GM23338 (cell line): ENCODE measurements at regions not wholly inside any gene's neighbourhood (a gene's known extent, or its start where the extent isn't known, plus 50 kb on each side); places are given as distances from the start of the nearest gene placed in this dataset.

Source experiments
- ATAC-seq: fragments of 200-7000 bp; cut with Tn5 transposase; 3 replicates; pipeline ENCODE4 v1.9.1; 2020
- DNase-seq: peaks from one replicate; pipeline ENCODE4 v3.0.0-alpha.2; 2015; ENCODE audit warnings: low spot score
- H2AFZ ChIP-seq: fragments of 200-600 bp; sonication (generic); 2 replicates; pipeline ENCODE4 v1.8.0; 2016; ENCODE audit warnings: antibody characterized with exemption, mild to moderate bottlenecking, moderate library complexity
- H3F3A ChIP-seq: fragments of 200-600 bp; sonication (generic); replicated peaks from 2 replicates; pipeline ENCODE4 v1.8.0; 2017; ENCODE audit warnings: antibody characterized with exemption, mixed run types, low read depth
- H3K27ac ChIP-seq: fragments of 200-600 bp; sonication (generic); 2 replicates; pipeline ENCODE4 v1.6.1; 2016; ENCODE audit warnings: low read depth
- H3K27me3 ChIP-seq: fragments of 200-600 bp; sonication (generic); 2 replicates; pipeline ENCODE4 v1.8.0; 2016; ENCODE audit warnings: mild to moderate bottlenecking, mixed run types, moderate library complexity; ENCODE audit not compliant: insufficient read depth
- H3K36me3 ChIP-seq: fragments of 200-600 bp; sonication (generic); 2 replicates; pipeline ENCODE4 v1.8.0; 2016; ENCODE audit warnings: mild to moderate bottlenecking; ENCODE audit not compliant: insufficient read depth
- H3K4me1 ChIP-seq: fragments of 200-600 bp; sonication (generic); 2 replicates; pipeline ENCODE4 v1.8.0; 2016; ENCODE audit warnings: mild to moderate bottlenecking, moderate library complexity; ENCODE audit not compliant: insufficient read depth
- H3K4me2 ChIP-seq: fragments of 200-600 bp; sonication (generic); 2 replicates; pipeline ENCODE4 v1.7.1; 2017; ENCODE audit warnings: mixed run types
- H3K4me3 ChIP-seq: fragments of 200-600 bp; sonication (generic); 2 replicates; pipeline ENCODE4 v1.6.1; 2016; ENCODE audit warnings: mixed run types
- H3K79me2 ChIP-seq: fragments of 200-600 bp; sonication (generic); replicated peaks from 2 replicates; pipeline ENCODE4 v1.8.0; 2017; ENCODE audit warnings: mild to moderate bottlenecking; ENCODE audit not compliant: insufficient read depth
- H3K9me2 ChIP-seq: fragments of 200-600 bp; sonication (generic); 2 replicates; pipeline ENCODE4 v1.8.0; 2017; ENCODE audit not compliant: insufficient read depth
- H4K20me1 ChIP-seq: fragments of 200-600 bp; sonication (generic); replicated peaks from 2 replicates; pipeline ENCODE4 v1.8.0; 2017; ENCODE audit warnings: mild to moderate bottlenecking; ENCODE audit not compliant: insufficient read depth
- H3K27ac Mint-ChIP-seq: 2 replicates; pipeline ENCODE4 v1.8.0; 2020; ENCODE audit warnings: inconsistent platforms, mild to moderate bottlenecking, moderate library complexity, mixed read lengths
- H3K27me3 Mint-ChIP-seq: 3 replicates; pipeline ENCODE4 v1.8.0; 2022; ENCODE audit warnings: low read depth, mild to moderate bottlenecking, moderate library complexity, mixed read lengths, inconsistent platforms; ENCODE audit not compliant: insufficient read depth, poor library complexity
- H3K36me3 Mint-ChIP-seq: 3 replicates; pipeline ENCODE4 v1.8.0; 2021; ENCODE audit warnings: low read depth, mild to moderate bottlenecking, inconsistent platforms, moderate library complexity, mixed read lengths
- H3K4me1 Mint-ChIP-seq: 3 replicates; pipeline ENCODE4 v1.8.0; 2020; ENCODE audit warnings: mild to moderate bottlenecking, inconsistent platforms, mixed read lengths
- H3K4me3 Mint-ChIP-seq: 3 replicates; pipeline ENCODE4 v1.8.0; 2021; ENCODE audit warnings: moderate library complexity, mild to moderate bottlenecking, inconsistent platforms, mixed read lengths
- H3K9me3 Mint-ChIP-seq: 3 replicates; pipeline ENCODE4 v1.8.0; 2020; ENCODE audit warnings: moderate library complexity, mild to moderate bottlenecking, inconsistent platforms, mixed read lengths
- EZH2 ChIP-seq: fragments of 200-600 bp; sonication (generic); IDR thresholded peaks from one replicate; pipeline ENCODE4 v1.8.0; 2017; ENCODE audit warnings: antibody characterized with exemption, mild to moderate bottlenecking, low read depth; ENCODE audit not compliant: unreplicated experiment
- EZH2phosphoT487 ChIP-seq: fragments of 200-600 bp; sonication (generic); IDR thresholded peaks from one replicate; pipeline ENCODE4 v1.8.1; 2018; ENCODE audit warnings: antibody characterized with exemption; ENCODE audit not compliant: unreplicated experiment
- JUNB ChIP-seq: IDR thresholded peaks from one replicate; pipeline ENCODE4 v1.6.1; 2016; ENCODE audit warnings: antibody characterized with exemption; ENCODE audit not compliant: unreplicated experiment
- NANOG ChIP-seq: IDR thresholded peaks from 2 replicates; pipeline ENCODE4 v1.6.1; 2016; ENCODE audit warnings: antibody characterized with exemption, borderline replicate concordance
- POLR2AphosphoS5 ChIP-seq: IDR thresholded peaks from 2 replicates; pipeline ENCODE4 v1.6.1; 2016; ENCODE audit warnings: antibody characterized with exemption, low read depth
- STAT1 ChIP-seq: IDR thresholded peaks from one replicate; pipeline ENCODE4 v1.6.1; 2016; ENCODE audit warnings: antibody characterized with exemption; ENCODE audit not compliant: unreplicated experiment
- ZNF114 ChIP-seq: fragments of 250-450 bp; sonication (Bioruptor Pico); IDR thresholded peaks from 2 replicates; pipeline ENCODE4 v1.5.0; 2020; ENCODE audit warnings: mild to moderate bottlenecking, moderate library complexity
- ZNF331 ChIP-seq: fragments of 250-450 bp; sonication (Bioruptor Pico); IDR thresholded peaks from 2 replicates; pipeline ENCODE4 v1.5.0; 2020; ENCODE audit warnings: low read depth, mild to moderate bottlenecking, moderate library complexity
- TF ChIP-seq, protein P1 (sequence below): IDR thresholded peaks from one replicate; pipeline ENCODE4 v1.6.1; 2018; ENCODE audit warnings: antibody characterized with exemption; ENCODE audit not compliant: unreplicated experiment
- TF ChIP-seq, protein P2 (sequence below), 2 experiments: fragments of 200-600 bp in 1 of 2; sonication (generic) in 1 of 2; conservative IDR thresholded peaks; 2 replicates each; pipeline versions ENCODE4 v1.5.1 to v1.6.1; 2016 to 2017; ENCODE audit warnings: antibody characterized with exemption in 2 of 2, low read depth in 2 of 2, mild to moderate bottlenecking in 2 of 2, moderate library complexity in 1 of 2
- TF ChIP-seq, protein P3 (sequence below): IDR thresholded peaks from 2 replicates; pipeline ENCODE4 v1.6.1; 2016; ENCODE audit warnings: antibody characterized with exemption

DNA sequence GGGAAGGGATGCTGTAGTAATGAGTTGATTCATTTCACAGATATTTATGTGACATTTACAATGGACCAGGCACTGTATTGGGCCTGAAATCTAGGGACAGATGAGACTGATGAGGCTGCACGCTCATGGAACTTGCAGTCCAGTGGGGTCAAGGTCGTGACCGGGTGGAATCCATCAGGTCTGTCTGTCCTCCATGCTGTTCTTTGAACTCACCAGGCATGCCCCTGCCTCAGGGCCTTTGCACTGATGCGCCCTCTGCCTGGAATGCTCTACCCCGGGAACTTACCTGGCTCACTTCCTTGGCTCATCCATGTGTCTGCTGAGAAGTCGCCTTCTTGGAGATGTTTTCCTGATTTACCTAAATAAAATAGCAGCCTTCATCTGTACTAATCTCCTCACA lies 200.1 kb downstream of the VRK1 start:
- Histone ChIP-seq H3K79me2 (no peaks in the 10 kb centered on the region), H2AFZ (no peak overlapping the region), H3K4me1 (no peaks in the 10 kb centered on the region), H3K36me3 (no peaks in the 10 kb centered on the region), H3K27me3 (no peaks in the 10 kb centered on the region), H3F3A (no peaks in the 10 kb centered on the region), H3K9me2 (no peaks in the 10 kb centered on the region), H3K4me3 (no peak overlapping the region), H4K20me1 (no peaks in the 10 kb centered on the region), H3K27ac (no peak overlapping the region), H3K4me2 (no peak overlapping the region)
- H3K4me1 Mint-ChIP-seq: peaks cover 6% of the 10 kb centered on the region; the same call in 1 of the 3 replicates
- no peak overlapping the region for H3K4me3 Mint-ChIP-seq
- TF ChIP-seq, protein P1, sequence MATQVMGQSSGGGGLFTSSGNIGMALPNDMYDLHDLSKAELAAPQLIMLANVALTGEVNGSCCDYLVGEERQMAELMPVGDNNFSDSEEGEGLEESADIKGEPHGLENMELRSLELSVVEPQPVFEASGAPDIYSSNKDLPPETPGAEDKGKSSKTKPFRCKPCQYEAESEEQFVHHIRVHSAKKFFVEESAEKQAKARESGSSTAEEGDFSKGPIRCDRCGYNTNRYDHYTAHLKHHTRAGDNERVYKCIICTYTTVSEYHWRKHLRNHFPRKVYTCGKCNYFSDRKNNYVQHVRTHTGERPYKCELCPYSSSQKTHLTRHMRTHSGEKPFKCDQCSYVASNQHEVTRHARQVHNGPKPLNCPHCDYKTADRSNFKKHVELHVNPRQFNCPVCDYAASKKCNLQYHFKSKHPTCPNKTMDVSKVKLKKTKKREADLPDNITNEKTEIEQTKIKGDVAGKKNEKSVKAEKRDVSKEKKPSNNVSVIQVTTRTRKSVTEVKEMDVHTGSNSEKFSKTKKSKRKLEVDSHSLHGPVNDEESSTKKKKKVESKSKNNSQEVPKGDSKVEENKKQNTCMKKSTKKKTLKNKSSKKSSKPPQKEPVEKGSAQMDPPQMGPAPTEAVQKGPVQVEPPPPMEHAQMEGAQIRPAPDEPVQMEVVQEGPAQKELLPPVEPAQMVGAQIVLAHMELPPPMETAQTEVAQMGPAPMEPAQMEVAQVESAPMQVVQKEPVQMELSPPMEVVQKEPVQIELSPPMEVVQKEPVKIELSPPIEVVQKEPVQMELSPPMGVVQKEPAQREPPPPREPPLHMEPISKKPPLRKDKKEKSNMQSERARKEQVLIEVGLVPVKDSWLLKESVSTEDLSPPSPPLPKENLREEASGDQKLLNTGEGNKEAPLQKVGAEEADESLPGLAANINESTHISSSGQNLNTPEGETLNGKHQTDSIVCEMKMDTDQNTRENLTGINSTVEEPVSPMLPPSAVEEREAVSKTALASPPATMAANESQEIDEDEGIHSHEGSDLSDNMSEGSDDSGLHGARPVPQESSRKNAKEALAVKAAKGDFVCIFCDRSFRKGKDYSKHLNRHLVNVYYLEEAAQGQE: no peak
- TF ChIP-seq, protein P2, sequence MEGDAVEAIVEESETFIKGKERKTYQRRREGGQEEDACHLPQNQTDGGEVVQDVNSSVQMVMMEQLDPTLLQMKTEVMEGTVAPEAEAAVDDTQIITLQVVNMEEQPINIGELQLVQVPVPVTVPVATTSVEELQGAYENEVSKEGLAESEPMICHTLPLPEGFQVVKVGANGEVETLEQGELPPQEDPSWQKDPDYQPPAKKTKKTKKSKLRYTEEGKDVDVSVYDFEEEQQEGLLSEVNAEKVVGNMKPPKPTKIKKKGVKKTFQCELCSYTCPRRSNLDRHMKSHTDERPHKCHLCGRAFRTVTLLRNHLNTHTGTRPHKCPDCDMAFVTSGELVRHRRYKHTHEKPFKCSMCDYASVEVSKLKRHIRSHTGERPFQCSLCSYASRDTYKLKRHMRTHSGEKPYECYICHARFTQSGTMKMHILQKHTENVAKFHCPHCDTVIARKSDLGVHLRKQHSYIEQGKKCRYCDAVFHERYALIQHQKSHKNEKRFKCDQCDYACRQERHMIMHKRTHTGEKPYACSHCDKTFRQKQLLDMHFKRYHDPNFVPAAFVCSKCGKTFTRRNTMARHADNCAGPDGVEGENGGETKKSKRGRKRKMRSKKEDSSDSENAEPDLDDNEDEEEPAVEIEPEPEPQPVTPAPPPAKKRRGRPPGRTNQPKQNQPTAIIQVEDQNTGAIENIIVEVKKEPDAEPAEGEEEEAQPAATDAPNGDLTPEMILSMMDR (conservative IDR thresholded peaks at IDR 0.05; ENCODE audit: low read depth in 2 of 2): no peak
- TF ChIP-seq EZH2: no peak
- no peak for TF ChIP-seq JUNB
- TF ChIP-seq ZNF331 (CRISPR knock-in tag): no peak
- TF ChIP-seq STAT1: no peak
- TF ChIP-seq POLR2AphosphoS5: no peak
- no peak for TF ChIP-seq EZH2phosphoT487
- H3K9me3 Mint-ChIP-seq: peaks cover 9% of the 10 kb centered on the region
- H3K36me3 Mint-ChIP-seq: no peaks in the 10 kb centered on the region; the same call in 2 of the 3 replicates
- no peak overlapping the region for H3K27ac Mint-ChIP-seq
- no peaks in the 10 kb centered on the region for H3K27me3 Mint-ChIP-seq
- ATAC-seq (no peak), DNase-seq (no peak)

DNA sequence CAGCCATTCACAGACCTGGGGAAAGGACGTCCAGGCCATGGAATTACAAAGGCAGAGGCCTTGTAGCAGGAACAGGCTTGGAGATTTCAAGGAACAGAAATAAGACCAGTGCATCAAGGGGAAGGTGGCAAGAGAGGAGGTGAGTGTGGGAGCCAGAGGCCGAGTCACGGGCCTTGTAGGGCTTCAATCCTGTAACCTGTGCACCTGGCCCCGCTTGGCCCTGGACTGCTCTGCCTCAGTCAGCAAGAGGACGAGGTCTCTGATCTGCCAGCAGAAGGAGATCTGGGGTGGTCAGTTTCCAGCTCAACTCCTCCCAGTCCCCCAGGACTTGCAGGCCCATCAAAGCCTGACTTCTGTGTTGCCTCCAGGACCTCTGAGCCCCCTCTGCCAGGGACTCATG lies 200.8 kb downstream of the VRK1 start:
- H3K4me1 Mint-ChIP-seq: peaks cover 6% of the 10 kb centered on the region; the same call in 1 of the 3 replicates
- H3K27me3 ChIP-seq: no peaks in the 10 kb centered on the region
- H3K27me3 Mint-ChIP-seq: no peaks in the 10 kb centered on the region
- no peaks in the 10 kb centered on the region for H3K79me2 ChIP-seq
- H3K9me3 Mint-ChIP-seq: peaks cover 11% of the 10 kb centered on the region
- ATAC-seq (no peak), DNase-seq (no peak)
- H3K4me3 ChIP-seq: no peak overlapping the region
- no peaks in the 10 kb centered on the region for H3K36me3 ChIP-seq
- H4K20me1 ChIP-seq: no peaks in the 10 kb centered on the region
- H3K4me1 ChIP-seq: no peaks in the 10 kb centered on the region
- no peak overlapping the region for H3K4me3 Mint-ChIP-seq
- no peaks in the 10 kb centered on the region for H3K9me2 ChIP-seq
- no peak overlapping the region for H2AFZ ChIP-seq
- H3K27ac ChIP-seq: no peak overlapping the region
- no peaks in the 10 kb centered on the region; the same call in 2 of the 3 replicates for H3K36me3 Mint-ChIP-seq
- H3F3A ChIP-seq: no peaks in the 10 kb centered on the region
- no peak overlapping the region for H3K4me2 ChIP-seq
- no peak overlapping the region for H3K27ac Mint-ChIP-seq
- TF ChIP-seq POLR2AphosphoS5 (no peak), STAT1 (no peak), EZH2phosphoT487 (no peak), JUNB (no peak), ZNF114 (no peak), NANOG (no peak)
- TF ChIP-seq, protein P3, sequence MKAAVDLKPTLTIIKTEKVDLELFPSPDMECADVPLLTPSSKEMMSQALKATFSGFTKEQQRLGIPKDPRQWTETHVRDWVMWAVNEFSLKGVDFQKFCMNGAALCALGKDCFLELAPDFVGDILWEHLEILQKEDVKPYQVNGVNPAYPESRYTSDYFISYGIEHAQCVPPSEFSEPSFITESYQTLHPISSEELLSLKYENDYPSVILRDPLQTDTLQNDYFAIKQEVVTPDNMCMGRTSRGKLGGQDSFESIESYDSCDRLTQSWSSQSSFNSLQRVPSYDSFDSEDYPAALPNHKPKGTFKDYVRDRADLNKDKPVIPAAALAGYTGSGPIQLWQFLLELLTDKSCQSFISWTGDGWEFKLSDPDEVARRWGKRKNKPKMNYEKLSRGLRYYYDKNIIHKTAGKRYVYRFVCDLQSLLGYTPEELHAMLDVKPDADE: no peak
- TF ChIP-seq, protein P1: no peak
